ENCODE measurements at regions not wholly inside any gene's neighbourhood (a gene's known extent, or its start where the extent isn't known, plus 50 kb on each side); places are given as distances from the start of the nearest gene placed in this dataset.

DNA sequence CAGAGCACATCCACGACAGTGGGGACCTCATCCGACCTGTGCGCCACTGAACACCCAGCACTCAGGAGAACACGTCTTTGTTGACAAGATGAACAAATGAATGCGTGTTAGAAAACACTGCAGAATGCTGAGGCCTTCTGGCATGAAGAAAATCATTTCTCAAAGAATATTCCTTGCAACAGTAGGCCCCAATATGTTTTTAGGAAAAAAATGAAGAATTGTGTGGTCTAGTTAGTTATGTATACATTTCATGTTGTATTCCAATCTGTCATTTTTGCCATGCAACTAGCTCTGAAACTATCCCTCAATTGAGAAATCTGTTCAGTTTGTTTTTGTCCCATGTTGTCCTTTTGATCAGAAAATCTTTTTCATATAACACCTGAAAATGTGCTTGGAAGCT, 77.4 kb upstream of the MAD2L1 start:
- Histone ChIP-seq H2AFZ (ENCODE audit: low read depth, low read length) (no peak overlapping the region), H3F3A (ENCODE audit: insufficient read depth, low read length, poor library complexity, severe bottlenecking) (no peaks in the 10 kb centered on the region), H4K20me1 (ENCODE audit: insufficient read depth) (no peaks in the 10 kb centered on the region), H3K4me2 (ENCODE audit: low read length) (no peak overlapping the region), H3K4me3 (ENCODE audit: low read length) (no peak overlapping the region), H3K9me3 (ENCODE audit: low read length) (no peaks in the 10 kb centered on the region), H3K9me2 (ENCODE audit: insufficient read depth, low read length) (no peaks in the 10 kb centered on the region), H3K79me2 (replicated peaks; ENCODE audit: insufficient read depth, low read length) (no peaks in the 10 kb centered on the region), H3K9ac (ENCODE audit: low read length) (no peak overlapping the region), H3K36me3 (ENCODE audit: insufficient read depth, low read length) (no peaks in the 10 kb centered on the region), H3K27ac (ENCODE audit: low read length) (no peak overlapping the region), H3K27me3 (ENCODE audit: insufficient read depth, low read depth, low read length) (no peaks in the 10 kb centered on the region)
- no peak for TF ChIP-seq RAD21 (conservative IDR thresholded peaks at IDR 0.05)
- TF ChIP-seq SMC3 (conservative IDR thresholded peaks at IDR 0.05; ENCODE audit: poor library complexity): no peak
- TF ChIP-seq EP300 (conservative IDR thresholded peaks at IDR 0.05; ENCODE audit: poor library complexity, severe bottlenecking): no peak
- TF ChIP-seq TAF1 (IDR thresholded peaks at IDR 0.05; ENCODE audit: low read depth): no peak
- TF ChIP-seq POLR2AphosphoS5 (IDR thresholded peaks at IDR 0.05): no peak
- TF ChIP-seq, protein P1, sequence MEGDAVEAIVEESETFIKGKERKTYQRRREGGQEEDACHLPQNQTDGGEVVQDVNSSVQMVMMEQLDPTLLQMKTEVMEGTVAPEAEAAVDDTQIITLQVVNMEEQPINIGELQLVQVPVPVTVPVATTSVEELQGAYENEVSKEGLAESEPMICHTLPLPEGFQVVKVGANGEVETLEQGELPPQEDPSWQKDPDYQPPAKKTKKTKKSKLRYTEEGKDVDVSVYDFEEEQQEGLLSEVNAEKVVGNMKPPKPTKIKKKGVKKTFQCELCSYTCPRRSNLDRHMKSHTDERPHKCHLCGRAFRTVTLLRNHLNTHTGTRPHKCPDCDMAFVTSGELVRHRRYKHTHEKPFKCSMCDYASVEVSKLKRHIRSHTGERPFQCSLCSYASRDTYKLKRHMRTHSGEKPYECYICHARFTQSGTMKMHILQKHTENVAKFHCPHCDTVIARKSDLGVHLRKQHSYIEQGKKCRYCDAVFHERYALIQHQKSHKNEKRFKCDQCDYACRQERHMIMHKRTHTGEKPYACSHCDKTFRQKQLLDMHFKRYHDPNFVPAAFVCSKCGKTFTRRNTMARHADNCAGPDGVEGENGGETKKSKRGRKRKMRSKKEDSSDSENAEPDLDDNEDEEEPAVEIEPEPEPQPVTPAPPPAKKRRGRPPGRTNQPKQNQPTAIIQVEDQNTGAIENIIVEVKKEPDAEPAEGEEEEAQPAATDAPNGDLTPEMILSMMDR (IDR thresholded peaks at IDR 0.05; ENCODE audit: poor library complexity, severe bottlenecking): no peak

DNA sequence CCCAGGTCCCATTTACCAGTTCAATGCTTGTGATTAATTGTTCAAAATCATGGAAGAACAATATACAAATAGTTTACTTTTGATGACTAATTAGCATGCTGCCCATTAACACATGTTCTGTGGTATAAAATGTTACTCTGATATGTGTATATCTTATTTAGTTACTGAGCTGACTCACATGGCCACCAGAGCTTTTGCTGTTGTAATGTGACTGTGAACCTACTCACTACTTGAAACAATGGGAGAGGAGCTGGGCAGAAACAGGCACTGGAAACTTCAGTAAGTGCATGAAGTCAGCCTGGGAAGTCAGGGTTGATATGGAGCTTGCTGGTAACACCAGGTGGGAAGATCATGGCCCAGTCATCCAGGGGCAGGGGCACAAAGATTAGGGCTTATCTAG, 72.7 kb upstream of the MAD2L1 start:
- H3K36me3 ChIP-seq (ENCODE audit: insufficient read depth, low read length): no peaks in the 10 kb centered on the region
- H2AFZ ChIP-seq (ENCODE audit: low read depth, low read length): no peak overlapping the region
- H3K9ac ChIP-seq (ENCODE audit: low read length): no peak overlapping the region
- no peak overlapping the region for H3K4me2 ChIP-seq (ENCODE audit: low read length)
- no peaks in the 10 kb centered on the region for H3K79me2 ChIP-seq (replicated peaks; ENCODE audit: insufficient read depth, low read length)
- TF ChIP-seq, protein P1 (IDR thresholded peaks at IDR 0.05; ENCODE audit: poor library complexity, severe bottlenecking): no peak
- TF ChIP-seq RAD21 (conservative IDR thresholded peaks at IDR 0.05) (no peak), SMC3 (conservative IDR thresholded peaks at IDR 0.05; ENCODE audit: poor library complexity) (no peak), MXI1 (conservative IDR thresholded peaks at IDR 0.05; ENCODE audit: poor library complexity, severe bottlenecking) (no peak), EZH2 (IDR thresholded peaks at IDR 0.05; ENCODE audit: borderline replicate concordance, insufficient read depth, low read length, poor library complexity, severe bottlenecking) (no peak), TAF1 (IDR thresholded peaks at IDR 0.05; ENCODE audit: low read depth) (no peak), EP300 (conservative IDR thresholded peaks at IDR 0.05; ENCODE audit: poor library complexity, severe bottlenecking) (no peak), POLR2AphosphoS5 (IDR thresholded peaks at IDR 0.05) (no peak)
- TF ChIP-seq, protein P2, sequence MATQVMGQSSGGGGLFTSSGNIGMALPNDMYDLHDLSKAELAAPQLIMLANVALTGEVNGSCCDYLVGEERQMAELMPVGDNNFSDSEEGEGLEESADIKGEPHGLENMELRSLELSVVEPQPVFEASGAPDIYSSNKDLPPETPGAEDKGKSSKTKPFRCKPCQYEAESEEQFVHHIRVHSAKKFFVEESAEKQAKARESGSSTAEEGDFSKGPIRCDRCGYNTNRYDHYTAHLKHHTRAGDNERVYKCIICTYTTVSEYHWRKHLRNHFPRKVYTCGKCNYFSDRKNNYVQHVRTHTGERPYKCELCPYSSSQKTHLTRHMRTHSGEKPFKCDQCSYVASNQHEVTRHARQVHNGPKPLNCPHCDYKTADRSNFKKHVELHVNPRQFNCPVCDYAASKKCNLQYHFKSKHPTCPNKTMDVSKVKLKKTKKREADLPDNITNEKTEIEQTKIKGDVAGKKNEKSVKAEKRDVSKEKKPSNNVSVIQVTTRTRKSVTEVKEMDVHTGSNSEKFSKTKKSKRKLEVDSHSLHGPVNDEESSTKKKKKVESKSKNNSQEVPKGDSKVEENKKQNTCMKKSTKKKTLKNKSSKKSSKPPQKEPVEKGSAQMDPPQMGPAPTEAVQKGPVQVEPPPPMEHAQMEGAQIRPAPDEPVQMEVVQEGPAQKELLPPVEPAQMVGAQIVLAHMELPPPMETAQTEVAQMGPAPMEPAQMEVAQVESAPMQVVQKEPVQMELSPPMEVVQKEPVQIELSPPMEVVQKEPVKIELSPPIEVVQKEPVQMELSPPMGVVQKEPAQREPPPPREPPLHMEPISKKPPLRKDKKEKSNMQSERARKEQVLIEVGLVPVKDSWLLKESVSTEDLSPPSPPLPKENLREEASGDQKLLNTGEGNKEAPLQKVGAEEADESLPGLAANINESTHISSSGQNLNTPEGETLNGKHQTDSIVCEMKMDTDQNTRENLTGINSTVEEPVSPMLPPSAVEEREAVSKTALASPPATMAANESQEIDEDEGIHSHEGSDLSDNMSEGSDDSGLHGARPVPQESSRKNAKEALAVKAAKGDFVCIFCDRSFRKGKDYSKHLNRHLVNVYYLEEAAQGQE (IDR thresholded peaks at IDR 0.05; ENCODE audit: borderline replicate concordance): no peak
- H4K20me1 ChIP-seq (ENCODE audit: insufficient read depth): no peaks in the 10 kb centered on the region
- no peak overlapping the region for H3K27ac ChIP-seq (ENCODE audit: low read length)
- no peaks in the 10 kb centered on the region for H3K9me2 ChIP-seq (ENCODE audit: insufficient read depth, low read length)
- H3K27me3 ChIP-seq (ENCODE audit: insufficient read depth, low read depth, low read length): no peaks in the 10 kb centered on the region
- no peaks in the 10 kb centered on the region for H3K9me3 ChIP-seq (ENCODE audit: low read length)
- H3K4me3 ChIP-seq (ENCODE audit: low read length): no peak overlapping the region
- H3F3A ChIP-seq (ENCODE audit: insufficient read depth, low read length, poor library complexity, severe bottlenecking): no peaks in the 10 kb centered on the region
